Adrenal gland (tissue), 9 donors: ENCODE measurements at regions not wholly inside any gene's neighbourhood (a gene's known extent, or its start where the extent isn't known, plus 50 kb on each side); places are given as distances from the start of the nearest gene placed in this dataset.

Source experiments
- DNase-seq, 7 donors: peaks; one replicate each; pipeline ENCODE4 v3.0.0-alpha.2; 2019 to 2020
- H3K27ac ChIP-seq, 5 donors: fragments of 200-600 bp; sonication (generic) in 4 of 5; 1 replicate in 3 of 5; 2 replicates in 2 of 5; pipeline versions ENCODE4 v1.5.1 to v1.8.0; 2016 to 2020; ENCODE audit warnings: mild to moderate bottlenecking in 1 of 5
- H3K27me3 ChIP-seq: fragments of 200-600 bp; 2 replicates; pipeline ENCODE4 v1.8.0; 2021
- H3K36me3 ChIP-seq, 2 donors: fragments of 200-600 bp; replicated peaks in 1 of 2; 1 replicate in 1 of 2; 2 replicates in 1 of 2; pipeline versions ENCODE4 v1.5.1 to v1.8.0; 2018 to 2022
- H3K4me1 ChIP-seq, 2 donors: fragments of 200-600 bp; replicated peaks in 1 of 2; 1 replicate in 1 of 2; 2 replicates in 1 of 2; pipeline versions ENCODE4 v1.5.1 to v1.8.0; 2018 to 2021
- H3K4me3 ChIP-seq, 4 donors: fragments of 200-600 bp; sonication (generic) in 3 of 4; one replicate each; pipeline ENCODE4 v1.5.1; 2016 to 2018
- H3K9me3 ChIP-seq, 3 donors: fragments of 200-600 bp; sonication (generic) in 1 of 3; replicated peaks in 1 of 3; 1 replicate in 2 of 3; 2 replicates in 1 of 3; pipeline versions ENCODE4 v1.5.1 to v1.8.0; 2016 to 2021
- CTCF ChIP-seq, 6 experiments: fragments of 450-650 bp in 4 of 6; fragments of 200-600 bp in 2 of 6; sonication (generic) in 1 of 6; IDR thresholded peaks; 1 replicate in 5 of 6; 2 replicates in 1 of 6; pipeline versions ENCODE4 v1.5.1 to v1.8.0; 2016 to 2021; ENCODE audit warnings: antibody characterized with exemption in 6 of 6, mild to moderate bottlenecking in 2 of 6, moderate library complexity in 1 of 6
- POLR2A ChIP-seq, 2 donors: fragments of 450-650 bp; IDR thresholded peaks; one replicate each; pipeline ENCODE4 v1.6.1; 2017; ENCODE audit warnings: antibody characterized with exemption in 2 of 2, mild to moderate bottlenecking in 2 of 2, moderate library complexity in 1 of 2
- WGBS, 4 donors: extraction: QIAGEN DNeasy Blood & Tissue Kit in 2 of 4; methylation state at CpG; one replicate each; pipeline versions ENCODE4 v1.1.5 to v1.1.7; 2013 to 2017; 5-methylcytosine and 5-hydroxymethylcytosine counted together
- intact Hi-C, 2 donors: fragments of 100-400 bp; cut with DNase I; formaldehyde crosslinking; loops; one replicate each; pipeline versions ENCODE4 v1.14.1 to v1.15.0; 2022 to 2023
- donor health status: healthy with polysubstance abuse.
- donor health status: Bipolar disorder and iron deficiency.
- donor health status: DM: yes; HTN: yes; CAD: no.
- donor health status: DM: no; HTN: no; CAD: no.
- donor health status: DM: no; HTN: no; CAD: no.

- Histone ChIP-seq H3K4me3 (no peak overlapping the region), H3K9me3 (no peaks in the 10 kb centered on the region), H3K4me1 (no peaks in the 10 kb centered on the region), H3K27ac (no peak overlapping the region), H3K36me3 (no peaks in the 10 kb centered on the region), H3K27me3 (no peaks in the 10 kb centered on the region)
- no peak for DNase-seq
- WGBS, 4 donors: 55 to 63% (median 59%) methylated on average over 6 of the region's 6 CpGs
- intact Hi-C loops: no loop called here
- TF ChIP-seq POLR2A (IDR thresholded peaks at IDR 0.05) (no peak), CTCF (IDR thresholded peaks at IDR 0.05) (no peak)
Observed at GRCh38 chr21:38897532-38898421, 92.0 kb downstream of the ETS2 start.

DNA sequence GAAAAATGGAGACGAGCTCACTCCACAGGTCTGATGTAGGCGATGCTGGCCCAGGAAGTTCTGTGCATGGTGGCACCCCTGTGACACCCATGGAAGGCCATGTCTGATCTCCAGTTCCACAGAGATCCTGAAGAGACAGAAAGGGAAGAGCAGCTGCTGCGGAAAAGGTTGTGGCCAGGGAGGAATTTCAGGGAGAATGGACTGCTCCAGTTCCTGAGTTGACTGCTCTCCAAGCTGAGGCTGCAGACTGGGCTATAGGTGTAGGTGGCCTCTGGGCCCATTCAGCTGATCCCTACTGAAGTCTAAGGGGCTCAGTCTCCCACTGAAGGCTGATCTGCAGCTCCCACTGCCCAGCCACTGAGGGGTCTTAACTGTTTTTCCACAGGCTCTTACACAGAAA lies 89.2 kb downstream of the ETS2 start:
- no peak overlapping the region for H3K27ac ChIP-seq
- WGBS, 4 donors: 79 to 92% (median 82%) methylated on average over 3 of the region's 3 CpGs
- H3K4me3 ChIP-seq: no peak overlapping the region
- H3K27me3 ChIP-seq: no peaks in the 10 kb centered on the region
- intact Hi-C loops: no loop called here
- TF ChIP-seq POLR2A (IDR thresholded peaks at IDR 0.05) (no peak), CTCF (IDR thresholded peaks at IDR 0.05) (no peak)
- no peaks in the 10 kb centered on the region for H3K4me1 ChIP-seq
- H3K9me3 ChIP-seq: no peaks in the 10 kb centered on the region
- H3K36me3 ChIP-seq: no peaks in the 10 kb centered on the region
- no peak for DNase-seq

DNA sequence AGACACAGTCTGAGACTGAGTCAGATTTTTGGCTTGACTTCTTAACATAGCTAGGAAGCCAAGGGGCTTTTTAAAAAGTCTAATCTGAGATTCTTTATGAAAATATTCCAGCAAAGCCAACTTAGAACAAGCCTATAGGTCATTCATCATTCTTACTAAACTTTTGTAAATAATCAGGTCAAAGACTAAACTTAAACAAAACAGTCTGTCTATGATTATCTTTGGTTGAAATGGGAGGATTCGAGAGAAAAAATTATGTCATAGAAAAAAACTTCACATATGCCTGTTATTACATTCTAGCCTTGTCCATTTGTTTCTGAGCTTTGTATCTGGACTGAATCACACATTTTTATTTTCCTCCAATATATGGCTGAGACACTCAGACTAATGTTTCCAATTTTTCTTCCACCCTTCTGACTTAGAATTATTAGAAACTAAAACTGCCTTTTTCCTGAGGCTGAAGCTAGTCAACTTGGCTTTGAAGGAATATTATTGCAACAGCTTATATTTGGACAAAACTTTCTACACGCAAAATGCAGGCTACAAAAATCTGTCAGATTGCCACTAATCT lies 83.3 kb downstream of the ETS2 start:
- intact Hi-C loops: no loop called here
- Histone ChIP-seq H3K27me3 (no peaks in the 10 kb centered on the region), H3K27ac (peak overlapping the region in 1 of 5 donors; percentile 13), H3K4me3 (no peak overlapping the region), H3K36me3 (no peaks in the 10 kb centered on the region), H3K4me1 (no peaks in the 10 kb centered on the region), H3K9me3 (peaks cover 0 to 8% (median 0%) of the 10 kb centered on the region in 3 donors)
- DNase-seq: no peak
- WGBS, 4 donors: 39 to 44% (median 40%) methylated on average over 2 of the region's 2 CpGs
- TF ChIP-seq CTCF (IDR thresholded peaks at IDR 0.05) (no peak), POLR2A (IDR thresholded peaks at IDR 0.05) (no peak)

- Histone ChIP-seq H3K4me3 (no peak overlapping the region), H3K27ac (no peak overlapping the region), H3K9me3 (peaks cover 0 to 8% (median 0%) of the 10 kb centered on the region in 3 donors), H3K36me3 (no peaks in the 10 kb centered on the region), H3K27me3 (no peaks in the 10 kb centered on the region), H3K4me1 (no peaks in the 10 kb centered on the region)
- DNase-seq: no peak
- intact Hi-C loops: no loop called here
- WGBS, 4 donors: 64 to 80% (median 67%) methylated on average over 2 of the region's 2 CpGs
- TF ChIP-seq CTCF (IDR thresholded peaks at IDR 0.05) (no peak), POLR2A (IDR thresholded peaks at IDR 0.05) (no peak)
Observed at GRCh38 chr21:38887749-38888148, 82.0 kb downstream of the ETS2 start.
